22Rv1 (cell line): ENCODE measurements at regions not wholly inside any gene's neighbourhood (a gene's known extent, or its start where the extent isn't known, plus 50 kb on each side); places are given as distances from the start of the nearest gene placed in this dataset.

Source experiments
- H3K27ac ChIP-seq: fragments of 450-650 bp; 2 replicates; pipeline ENCODE4 v1.5.1; 2017
- ZFX ChIP-seq: fragments of 450-650 bp; IDR thresholded peaks from 2 replicates; pipeline ENCODE4 v1.6.1; 2017; ENCODE audit warnings: antibody characterized with exemption, borderline replicate concordance
- TF ChIP-seq, protein P1 (sequence below): fragments of 450-650 bp; IDR thresholded peaks from 2 replicates; pipeline ENCODE4 v1.5.1; 2017; ENCODE audit warnings: mild to moderate bottlenecking

DNA sequence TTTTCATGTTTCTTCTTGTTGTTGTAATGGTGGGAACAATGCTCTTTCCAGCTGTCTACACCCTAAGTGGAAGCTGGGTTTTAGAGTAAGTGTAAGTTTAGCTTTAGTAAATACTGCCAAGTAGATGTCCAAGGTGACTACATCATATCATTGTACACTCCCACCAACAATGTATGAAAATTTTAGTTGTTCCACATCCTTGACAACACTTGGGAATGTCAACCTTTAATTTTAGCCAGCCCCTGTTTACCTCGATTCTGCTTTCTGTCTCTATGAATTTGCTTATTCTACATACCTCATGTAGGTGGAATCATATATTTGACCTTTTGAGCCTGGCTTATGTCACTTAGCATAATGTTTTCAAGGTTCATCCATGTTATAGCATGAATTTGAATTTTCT, 93.0 kb downstream of the MTPAP start:
- H3K27ac ChIP-seq: no peak overlapping the region
- TF ChIP-seq, protein P1, sequence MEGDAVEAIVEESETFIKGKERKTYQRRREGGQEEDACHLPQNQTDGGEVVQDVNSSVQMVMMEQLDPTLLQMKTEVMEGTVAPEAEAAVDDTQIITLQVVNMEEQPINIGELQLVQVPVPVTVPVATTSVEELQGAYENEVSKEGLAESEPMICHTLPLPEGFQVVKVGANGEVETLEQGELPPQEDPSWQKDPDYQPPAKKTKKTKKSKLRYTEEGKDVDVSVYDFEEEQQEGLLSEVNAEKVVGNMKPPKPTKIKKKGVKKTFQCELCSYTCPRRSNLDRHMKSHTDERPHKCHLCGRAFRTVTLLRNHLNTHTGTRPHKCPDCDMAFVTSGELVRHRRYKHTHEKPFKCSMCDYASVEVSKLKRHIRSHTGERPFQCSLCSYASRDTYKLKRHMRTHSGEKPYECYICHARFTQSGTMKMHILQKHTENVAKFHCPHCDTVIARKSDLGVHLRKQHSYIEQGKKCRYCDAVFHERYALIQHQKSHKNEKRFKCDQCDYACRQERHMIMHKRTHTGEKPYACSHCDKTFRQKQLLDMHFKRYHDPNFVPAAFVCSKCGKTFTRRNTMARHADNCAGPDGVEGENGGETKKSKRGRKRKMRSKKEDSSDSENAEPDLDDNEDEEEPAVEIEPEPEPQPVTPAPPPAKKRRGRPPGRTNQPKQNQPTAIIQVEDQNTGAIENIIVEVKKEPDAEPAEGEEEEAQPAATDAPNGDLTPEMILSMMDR: no peak
- TF ChIP-seq ZFX: no peak

DNA sequence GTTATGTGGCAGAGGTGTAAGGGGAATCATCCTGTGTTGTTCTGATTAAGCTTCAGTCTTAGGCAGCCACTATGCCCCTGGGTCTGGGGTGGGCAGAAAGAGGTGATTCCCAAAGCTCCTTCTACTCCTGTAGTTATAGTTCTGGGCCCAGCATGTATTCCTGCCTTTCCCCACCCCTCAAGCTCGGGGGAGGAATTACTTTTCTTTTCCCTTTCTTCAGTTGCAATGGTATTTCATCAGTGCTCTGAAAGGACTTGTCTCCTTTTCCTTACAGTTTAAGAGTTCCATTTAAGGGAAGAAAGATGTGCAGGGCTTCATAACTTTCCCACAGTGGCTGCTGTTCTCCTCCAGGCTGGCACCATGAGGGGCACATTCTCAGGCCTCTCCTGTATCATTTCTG, 94.2 kb downstream of the MTPAP start:
- H3K27ac ChIP-seq: no peak overlapping the region
- TF ChIP-seq, protein P1: no peak
- no peak for TF ChIP-seq ZFX

GRCh38 chr10:30248728-30249127, 100.3 kb downstream of the MTPAP start:
- TF ChIP-seq, protein P1: no peak
- H3K27ac ChIP-seq: no peak overlapping the region

DNA sequence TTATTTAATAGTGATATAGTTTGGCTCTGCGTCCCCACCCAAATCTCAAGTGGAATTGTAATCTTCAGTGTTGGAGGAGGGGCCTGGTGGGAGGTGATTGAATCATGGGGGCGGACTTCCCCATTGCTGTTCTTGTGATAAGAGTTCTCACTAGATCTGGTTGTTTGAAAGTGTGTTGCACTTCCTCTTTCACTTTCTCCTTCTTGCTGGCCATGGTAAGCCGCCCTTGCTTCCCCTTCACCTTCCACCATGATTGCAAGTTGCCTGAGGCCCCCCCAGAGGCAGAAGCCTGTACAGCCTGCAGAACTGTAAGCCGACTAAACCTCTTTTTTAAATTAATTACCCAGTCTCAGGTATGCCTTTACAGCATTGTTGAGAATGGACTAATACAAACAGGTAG, 101.4 kb downstream of the MTPAP start:
- H3K27ac ChIP-seq: no peak overlapping the region
- TF ChIP-seq, protein P1: no peak
- TF ChIP-seq ZFX: no peak

DNA sequence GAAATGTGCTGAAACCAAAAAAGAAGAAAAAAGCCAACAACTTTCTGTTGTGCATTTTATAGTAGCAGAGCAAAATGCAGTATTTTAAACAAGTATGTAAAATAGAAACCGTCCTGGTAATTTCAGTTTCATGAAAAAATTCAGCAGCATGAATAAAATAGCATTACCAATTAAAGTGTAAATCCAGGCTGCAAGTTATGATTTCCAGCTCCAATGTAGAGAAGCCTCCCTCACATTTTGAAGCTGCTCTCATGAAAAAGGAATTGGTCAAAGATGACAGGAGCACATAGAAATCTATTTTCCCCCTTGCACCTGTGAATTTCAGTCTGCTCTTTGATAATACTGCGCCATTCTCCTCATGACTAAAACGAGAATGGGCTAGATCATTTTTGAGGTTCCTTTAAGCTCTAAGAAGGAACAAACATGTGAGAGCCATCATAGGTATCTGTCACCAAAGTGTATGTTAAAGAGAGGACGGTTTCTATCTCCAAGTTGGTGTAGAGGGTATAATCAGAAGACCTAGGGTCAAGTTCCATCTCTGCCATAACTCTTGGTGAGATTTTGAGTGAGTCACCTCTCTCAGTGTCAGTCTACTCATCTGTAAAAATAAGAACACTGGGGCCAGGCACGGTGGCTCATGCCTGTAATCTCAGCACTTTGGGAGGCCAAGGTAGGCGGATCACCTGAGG, 107.5 kb downstream of the MTPAP start:
- H3K27ac ChIP-seq: no peak overlapping the region
- TF ChIP-seq, protein P1: peak; percentile 58
- no peak for TF ChIP-seq ZFX

DNA sequence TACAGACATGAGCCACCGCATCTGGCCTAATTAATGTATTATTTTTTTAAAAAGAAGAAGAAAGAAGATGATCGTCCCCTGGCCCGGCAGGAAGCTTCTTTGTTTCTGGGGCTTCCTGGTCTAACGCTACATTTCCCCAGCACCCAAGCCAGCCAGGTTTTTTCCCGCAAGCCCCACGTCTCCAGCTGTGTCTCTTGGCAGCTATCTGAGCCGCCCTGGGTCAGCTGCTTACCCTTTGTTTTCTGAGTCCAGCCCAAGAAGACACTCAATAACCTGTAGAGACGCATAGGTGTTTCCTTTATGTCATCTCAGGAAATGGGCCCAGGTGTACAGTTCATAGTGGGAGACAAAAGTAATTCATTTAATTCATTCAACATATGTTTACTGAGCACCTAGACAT, 110.2 kb downstream of the MTPAP start:
- no peak overlapping the region for H3K27ac ChIP-seq
- no peak for TF ChIP-seq ZFX
- TF ChIP-seq, protein P1: no peak

GRCh38 chr10:30233186-30233959, 115.7 kb downstream of the MTPAP start:
- TF ChIP-seq, protein P1: no peak
- no peak for TF ChIP-seq ZFX
- no peak overlapping the region for H3K27ac ChIP-seq
